Psoas muscle (tissue), 7 donors: ENCODE measurements at regions not wholly inside any gene's neighbourhood (a gene's known extent, or its start where the extent isn't known, plus 50 kb on each side); places are given as distances from the start of the nearest gene placed in this dataset.

Experiments
- ATAC-seq, 4 donors: fragments of 200-7000 bp; cut with Tn5 transposase; one replicate each; pipeline ENCODE4 v1.9.1; 2020; ENCODE audit warnings: moderate library complexity in 3 of 4, mild to moderate bottlenecking in 2 of 4
- DNase-seq, 2 donors: peaks; one replicate each; pipeline ENCODE4 v3.0.0-alpha.2; 2020
- H3K27ac ChIP-seq: fragments of 200-600 bp; one replicate; pipeline ENCODE4 v1.8.0; 2022
- H3K27me3 ChIP-seq, 3 donors: fragments of 200-600 bp in 1 of 3; one replicate each; pipeline versions ENCODE4 v1.6.1 to v1.8.0; 2013 to 2022; ENCODE audit warnings: low read length in 2 of 3, mild to moderate bottlenecking in 2 of 3, moderate library complexity in 1 of 3; ENCODE audit not compliant: insufficient read depth in 3 of 3
- H3K36me3 ChIP-seq, 2 donors: fragments of 200-600 bp in 1 of 2; one replicate each; pipeline versions ENCODE4 v1.6.1 to v1.8.0; 2013 to 2022; ENCODE audit warnings: low read depth in 1 of 2, mild to moderate bottlenecking in 1 of 2, moderate library complexity in 1 of 2; ENCODE audit not compliant: insufficient read depth in 1 of 2
- H3K4me1 ChIP-seq: fragments of 200-600 bp; one replicate; pipeline ENCODE4 v1.8.0; 2022
- H3K4me3 ChIP-seq: fragments of 200-600 bp; one replicate; pipeline ENCODE4 v1.8.0; 2022; ENCODE audit warnings: mild to moderate bottlenecking
- H3K9me3 ChIP-seq: fragments of 200-600 bp; one replicate; pipeline ENCODE4 v1.8.0; 2022
- CTCF ChIP-seq: fragments of 200-600 bp; IDR thresholded peaks from one replicate; pipeline ENCODE4 v1.8.0; 2022; ENCODE audit warnings: antibody characterized with exemption
- WGBS, 3 donors: extraction: QIAGEN DNeasy Blood & Tissue Kit; methylation state at CpG; one replicate each; pipeline versions ENCODE4 v1.1.6 to v1.1.7; 2013; 5-methylcytosine and 5-hydroxymethylcytosine counted together
- intact Hi-C, 2 donors: fragments of 100-400 bp; cut with DNase I; formaldehyde crosslinking; loops; one replicate each; pipeline versions ENCODE4 v1.11.0 to v1.14.2; 2022
- donor health status: healthy with polysubstance abuse.
- donor health status: DM: no; HTN: no; CAD: no; lungs with moderate emphysema.
- donor health status: Bipolar disorder and iron deficiency.
- donor health status: healthy.
- donor health status: DM: yes; HTN: yes; CAD: no.
- donor health status: DM: no; HTN: no; CAD: no.
- donor health status: DM: yes; HTN: yes; CAD: no.

GRCh38 chr13:50141375-50141975 is 126.2 kb downstream of the KCNRG start:
- no peaks in the 10 kb centered on the region for H3K36me3 ChIP-seq
- no peak overlapping the region for H3K4me3 ChIP-seq
- no peaks in the 10 kb centered on the region for H3K9me3 ChIP-seq
- 90 to 97% (median 97%) methylated on average over 2 of the region's 2 CpGs for WGBS, 3 donors
- no peaks in the 10 kb centered on the region for H3K4me1 ChIP-seq
- H3K27ac ChIP-seq: no peak overlapping the region
- intact Hi-C loops: no loop called here
- ATAC-seq (no peak), DNase-seq (no peak)
- no peak for TF ChIP-seq CTCF
- no peaks in the 10 kb centered on the region for H3K27me3 ChIP-seq

- Histone ChIP-seq H3K4me3 (no peak overlapping the region), H3K27ac (no peak overlapping the region), H3K4me1 (no peaks in the 10 kb centered on the region), H3K36me3 (no peaks in the 10 kb centered on the region), H3K9me3 (no peaks in the 10 kb centered on the region), H3K27me3 (no peaks in the 10 kb centered on the region)
- intact Hi-C loops: no loop called here
- DNase-seq (no peak), ATAC-seq (no peak)
- TF ChIP-seq CTCF: no peak
- 66 to 77% (median 69%) methylated on average over 1 of the region's 1 CpG for WGBS, 3 donors
Observed at GRCh38 chr13:50144246-50145160, 129.3 kb downstream of the KCNRG start.

GRCh38 chr13:50149214-50149613 is 134.0 kb downstream of the KCNRG start:
- DNase-seq (no peak), ATAC-seq (no peak)
- no peaks in the 10 kb centered on the region for H3K9me3 ChIP-seq
- H3K27me3 ChIP-seq: no peaks in the 10 kb centered on the region
- TF ChIP-seq CTCF: no peak
- H3K27ac ChIP-seq: no peak overlapping the region
- peaks cover 15% of the 10 kb centered on the region for H3K4me1 ChIP-seq
- no peaks in the 10 kb centered on the region for H3K36me3 ChIP-seq
- 87 to 97% (median 88%) methylated on average over 2 of the region's 2 CpGs for WGBS, 3 donors
- intact Hi-C loops: no loop called here
- H3K4me3 ChIP-seq: no peak overlapping the region

- Histone ChIP-seq H3K36me3 (no peaks in the 10 kb centered on the region), H3K4me3 (no peak overlapping the region), H3K4me1 (peaks cover 15% of the 10 kb centered on the region), H3K27me3 (no peaks in the 10 kb centered on the region), H3K9me3 (no peaks in the 10 kb centered on the region), H3K27ac (no peak overlapping the region)
- 58 to 80% (median 63%) methylated on average over 1 of the region's 1 CpG for WGBS, 3 donors
- ATAC-seq (peak in 2 of 4 donors; percentile 38 to 57), DNase-seq (no peak)
- intact Hi-C loops: no loop called here
- TF ChIP-seq CTCF: no peak
Observed at GRCh38 chr13:50149932-50150331, 134.7 kb downstream of the KCNRG start.
